MM.1S (cell line): ENCODE measurements at regions not wholly inside any gene's neighbourhood (a gene's known extent, or its start where the extent isn't known, plus 50 kb on each side); places are given as distances from the start of the nearest gene placed in this dataset.

ENCODE experiments used
- EZH2 ChIP-seq: fragments of 300-600 bp; sonication (generic); optimal IDR thresholded peaks from 2 replicates; pipeline ENCODE3; 2017; ENCODE audit warnings: low read depth, mild to moderate bottlenecking, antibody characterized with exemption, low read length, mixed read lengths
- EZH2phosphoT487 ChIP-seq: fragments of 300-600 bp; sonication (generic); IDR thresholded peaks from 2 replicates; pipeline ENCODE4 v1.6.1; 2018; ENCODE audit warnings: antibody characterized with exemption, low read length
- TF ChIP-seq, protein P1 (sequence below): fragments of 300-600 bp; sonication (generic); IDR thresholded peaks from 2 replicates; pipeline ENCODE4 v1.5.1; 2016; ENCODE audit warnings: antibody characterized with exemption, low read length, mixed read lengths

DNA sequence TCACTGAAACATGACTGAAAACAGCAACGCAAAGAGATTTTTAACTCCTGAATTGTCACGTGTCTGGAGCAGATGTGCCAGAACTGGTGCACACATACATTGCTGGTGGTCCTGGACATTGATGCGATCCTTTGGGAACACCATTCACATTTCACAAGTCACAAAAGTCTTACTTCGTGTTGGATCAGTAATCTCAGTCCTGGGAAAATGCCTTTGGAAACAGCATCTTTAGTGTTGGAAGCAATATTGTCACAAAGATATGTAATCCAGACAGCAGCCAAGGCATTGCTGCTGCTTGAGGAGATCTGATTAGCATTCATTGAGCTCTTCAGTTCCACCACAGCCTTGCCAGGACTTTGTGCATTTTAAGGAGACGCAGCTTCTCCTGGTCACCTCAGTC is 126.2 kb upstream of the SH3BP4 start:
- TF ChIP-seq, protein P1, sequence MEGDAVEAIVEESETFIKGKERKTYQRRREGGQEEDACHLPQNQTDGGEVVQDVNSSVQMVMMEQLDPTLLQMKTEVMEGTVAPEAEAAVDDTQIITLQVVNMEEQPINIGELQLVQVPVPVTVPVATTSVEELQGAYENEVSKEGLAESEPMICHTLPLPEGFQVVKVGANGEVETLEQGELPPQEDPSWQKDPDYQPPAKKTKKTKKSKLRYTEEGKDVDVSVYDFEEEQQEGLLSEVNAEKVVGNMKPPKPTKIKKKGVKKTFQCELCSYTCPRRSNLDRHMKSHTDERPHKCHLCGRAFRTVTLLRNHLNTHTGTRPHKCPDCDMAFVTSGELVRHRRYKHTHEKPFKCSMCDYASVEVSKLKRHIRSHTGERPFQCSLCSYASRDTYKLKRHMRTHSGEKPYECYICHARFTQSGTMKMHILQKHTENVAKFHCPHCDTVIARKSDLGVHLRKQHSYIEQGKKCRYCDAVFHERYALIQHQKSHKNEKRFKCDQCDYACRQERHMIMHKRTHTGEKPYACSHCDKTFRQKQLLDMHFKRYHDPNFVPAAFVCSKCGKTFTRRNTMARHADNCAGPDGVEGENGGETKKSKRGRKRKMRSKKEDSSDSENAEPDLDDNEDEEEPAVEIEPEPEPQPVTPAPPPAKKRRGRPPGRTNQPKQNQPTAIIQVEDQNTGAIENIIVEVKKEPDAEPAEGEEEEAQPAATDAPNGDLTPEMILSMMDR: no peak
- TF ChIP-seq EZH2phosphoT487 (no peak), EZH2 (no peak)
